Caco-2 (cell line): ENCODE measurements at regions not wholly inside any gene's neighbourhood (a gene's known extent, or its start where the extent isn't known, plus 50 kb on each side); places are given as distances from the start of the nearest gene placed in this dataset.

Experiments used
- BruUV-seq: library from RNA; stranded (reverse); fragments of 400-500 nt; replicated peaks from 2 replicates; lab custom pipeline; 2021; lab: Mats Ljungman, UMichigan
- CTCF ChIA-PET: fragments of 300-600 bp; sonication (Branson Sonifier 250); formaldehyde crosslinking; loops from one replicate; lab custom pipeline; 2022; ENCODE audit warnings: antibody characterized with exemption; lab: Charles Lee
- POLR2A ChIA-PET: fragments of 300-600 bp; sonication (Branson Sonifier 250); formaldehyde crosslinking; loops from one replicate; lab custom pipeline; 2022; ENCODE audit warnings: antibody characterized with exemption; lab: Charles Lee
- DNase-seq, 2 experiments: peaks; one replicate each; pipeline versions ENCODE4 v3.0.0 to v3.0.0-alpha.2; 2020 to 2022
- H3K27me3 ChIP-seq: replicated peaks from 2 replicates; pipeline ENCODE4 v1.6.0; 2011; ENCODE audit warnings: low read length; ENCODE audit not compliant: control insufficient read depth, insufficient read depth
- H3K36me3 ChIP-seq: 2 replicates; pipeline ENCODE4 v1.5.1; 2011; ENCODE audit warnings: low read length; ENCODE audit not compliant: control insufficient read depth, insufficient read depth
- H3K4me1 ChIP-seq: fragments of 250-450 bp; sonication (Bioruptor Pico); 2 replicates; pipeline ENCODE4 v1.5.1; 2020; ENCODE audit warnings: mild to moderate bottlenecking
- H3K4me3 ChIP-seq: 2 replicates; pipeline ENCODE4 v1.5.1; 2011; ENCODE audit warnings: low read depth, mild to moderate bottlenecking, control low read depth, low read length
- H3K9me3 ChIP-seq: fragments of 250-450 bp; sonication (Bioruptor Pico); 2 replicates; pipeline ENCODE4 v1.5.1; 2020; ENCODE audit warnings: mild to moderate bottlenecking, moderate library complexity
- H3K27ac Mint-ChIP-seq: one replicate; pipeline ENCODE4 v1.8.0; 2022; ENCODE audit warnings: mixed read lengths; ENCODE audit not compliant: unreplicated experiment
- H3K27me3 Mint-ChIP-seq: one replicate; pipeline ENCODE4 v1.8.0; 2022; ENCODE audit warnings: mixed read lengths; ENCODE audit not compliant: insufficient read depth, unreplicated experiment
- H3K36me3 Mint-ChIP-seq: one replicate; pipeline ENCODE4 v1.8.0; 2022; ENCODE audit warnings: mild to moderate bottlenecking, mixed read lengths; ENCODE audit not compliant: insufficient read depth, unreplicated experiment
- H3K4me1 Mint-ChIP-seq: one replicate; pipeline ENCODE4 v1.8.0; 2022; ENCODE audit warnings: low read depth, mixed read lengths; ENCODE audit not compliant: unreplicated experiment
- H3K4me3 Mint-ChIP-seq: one replicate; pipeline ENCODE4 v1.8.0; 2022; ENCODE audit warnings: mild to moderate bottlenecking, moderate library complexity, mixed read lengths; ENCODE audit not compliant: unreplicated experiment
- H3K9me3 Mint-ChIP-seq: one replicate; pipeline ENCODE4 v1.8.0; 2022; ENCODE audit warnings: mixed read lengths; ENCODE audit not compliant: unreplicated experiment
- CTCF ChIP-seq, 2 experiments: fragments of 200-600 bp in 1 of 2; IDR thresholded peaks; 1 replicate in 1 of 2; 2 replicates in 1 of 2; pipeline versions ENCODE4 v1.5.1 to v1.8.0; 2011 to 2022; ENCODE audit warnings: antibody characterized with exemption in 1 of 2, control low read depth in 1 of 2, inconsistent platforms in 1 of 2, low read depth in 1 of 2, low read length in 1 of 2, mild to moderate bottlenecking in 1 of 2, moderate library complexity in 1 of 2; ENCODE audit not compliant: insufficient read depth in 1 of 2, severe bottlenecking in 1 of 2, unreplicated experiment in 1 of 2
- intact Hi-C: fragments of 100-400 bp; cut with micrococcal nuclease; formaldehyde crosslinking; loops from one replicate; pipeline ENCODE4 v1.10.0; 2022; ENCODE audit not compliant: unreplicated experiment

- intact Hi-C loops: no loop called here
- no peak for DNase-seq
- ChIA-PET POLR2A (no interaction called here), CTCF (no interaction called here)
- H3K27me3 ChIP-seq: no peaks in the 10 kb centered on the region
- H3K4me3 Mint-ChIP-seq: no peak overlapping the region
- H3K9me3 Mint-ChIP-seq: no peaks in the 10 kb centered on the region
- peaks cover 11% of the 10 kb centered on the region for H3K27me3 Mint-ChIP-seq
- H3K9me3 ChIP-seq: 0 out of 2 replicates have a peak, but pooled peaks cover 7% of the 10 kb centered on the region
- no peaks in the 10 kb centered on the region for H3K36me3 ChIP-seq
- H3K4me3 ChIP-seq: no peak overlapping the region
- H3K36me3 Mint-ChIP-seq: no peaks in the 10 kb centered on the region
- TF ChIP-seq CTCF (IDR thresholded peaks at IDR 0.05; ENCODE audit: insufficient read depth in 1 of 2, low read depth in 1 of 2, low read length in 1 of 2, severe bottlenecking in 1 of 2, unreplicated experiment in 1 of 2): no peak
- 0 out of 2 replicates have a peak, but pooled peaks cover 4% of the 10 kb centered on the region for H3K4me1 ChIP-seq
- BruUV-seq: no TSS peak
- peaks cover 7% of the 10 kb centered on the region for H3K4me1 Mint-ChIP-seq
- no peak overlapping the region for H3K27ac Mint-ChIP-seq
Measured at GRCh38 chr7:92994901-92995300, 122.9 kb downstream of the SAMD9 start.

- H3K4me1 Mint-ChIP-seq: peaks cover 7% of the 10 kb centered on the region
- H3K9me3 ChIP-seq: no peaks in the 10 kb centered on the region
- no peaks in the 10 kb centered on the region for H3K27me3 ChIP-seq
- no peak overlapping the region for H3K27ac Mint-ChIP-seq
- no TSS peak for BruUV-seq
- TF ChIP-seq CTCF (IDR thresholded peaks at IDR 0.05; ENCODE audit: insufficient read depth in 1 of 2, low read depth in 1 of 2, low read length in 1 of 2, severe bottlenecking in 1 of 2, unreplicated experiment in 1 of 2): no peak
- H3K4me3 ChIP-seq: no peak overlapping the region
- ChIA-PET CTCF (no interaction called here), POLR2A (no interaction called here)
- peaks cover 4% of the 10 kb centered on the region for H3K27me3 Mint-ChIP-seq
- H3K9me3 Mint-ChIP-seq: no peaks in the 10 kb centered on the region
- no peaks in the 10 kb centered on the region for H3K36me3 Mint-ChIP-seq
- H3K4me3 Mint-ChIP-seq: no peak overlapping the region
- H3K36me3 ChIP-seq: no peaks in the 10 kb centered on the region
- no peak for DNase-seq
- H3K4me1 ChIP-seq: 0 out of 2 replicates have a peak, but pooled peaks cover 7% of the 10 kb centered on the region
- intact Hi-C loops: no loop called here
Measured at GRCh38 chr7:92992932-92993331, 124.8 kb downstream of the SAMD9 start.

GRCh38 chr7:92992483-92992882 lies 125.3 kb downstream of the SAMD9 start:
- Mint-ChIP-seq H3K9me3 (peaks cover 2% of the 10 kb centered on the region), H3K4me1 (peaks cover 11% of the 10 kb centered on the region), H3K4me3 (no peak overlapping the region), H3K36me3 (no peaks in the 10 kb centered on the region), H3K27me3 (no peaks in the 10 kb centered on the region), H3K27ac (no peak overlapping the region)
- Histone ChIP-seq H3K27me3 (no peaks in the 10 kb centered on the region), H3K9me3 (no peaks in the 10 kb centered on the region), H3K4me3 (no peak overlapping the region), H3K4me1 (0 out of 2 replicates have a peak, but pooled peaks cover 10% of the 10 kb centered on the region), H3K36me3 (no peaks in the 10 kb centered on the region)
- no peak for DNase-seq
- ChIA-PET CTCF (no interaction called here), POLR2A (no interaction called here)
- intact Hi-C loops: no loop called here
- no TSS peak for BruUV-seq
- no peak for TF ChIP-seq CTCF (IDR thresholded peaks at IDR 0.05; ENCODE audit: insufficient read depth in 1 of 2, low read depth in 1 of 2, low read length in 1 of 2, severe bottlenecking in 1 of 2, unreplicated experiment in 1 of 2)
